Erythroblast (primary cell): ENCODE measurements at regions not wholly inside any gene's neighbourhood (a gene's known extent, or its start where the extent isn't known, plus 50 kb on each side); places are given as distances from the start of the nearest gene placed in this dataset.

Source experiments
- GATA1 ChIP-seq: IDR thresholded peaks from 2 replicates; pipeline ENCODE4 v1.6.1; 2011; ENCODE audit warnings: low read depth, mild to moderate bottlenecking, control low read depth, low read length, moderate library complexity
- POLR2A ChIP-seq: IDR thresholded peaks from 2 replicates; pipeline ENCODE4 v1.6.1; 2011; ENCODE audit warnings: mild to moderate bottlenecking, low read length

DNA sequence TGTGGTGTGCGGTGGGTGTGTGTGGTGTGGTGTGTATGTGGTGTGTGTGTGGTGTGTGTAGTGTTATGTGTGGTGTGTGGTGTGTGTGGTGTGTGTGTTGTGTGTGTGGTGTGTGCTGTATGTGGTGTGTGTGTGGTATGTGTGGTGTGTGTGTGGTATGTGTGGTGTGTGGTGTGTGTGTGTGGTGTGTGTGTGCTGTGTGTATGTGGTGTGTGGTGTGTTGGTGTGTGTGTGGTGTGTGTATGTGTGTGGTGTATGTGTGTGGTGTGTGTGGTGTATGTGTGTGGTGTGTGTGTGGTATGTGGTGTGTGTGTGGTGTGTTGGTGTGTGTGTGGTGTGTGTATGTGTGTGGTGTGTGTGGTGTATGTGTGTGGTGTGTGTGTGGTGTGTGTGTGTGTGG lies 144.3 kb downstream of the HSD17B3 start:
- no peak for TF ChIP-seq POLR2A
- TF ChIP-seq GATA1, result no peak
